Sigmoid colon (tissue), 6 donors: ENCODE measurements at regions not wholly inside any gene's neighbourhood (a gene's known extent, or its start where the extent isn't known, plus 50 kb on each side); places are given as distances from the start of the nearest gene placed in this dataset.
"Not testable (repeated sequence)": the region's sequence is repeated elsewhere in the genome, so short reads cannot be mapped to it uniquely, and the experiment has no call there.

Experiments used
- DNase-seq: peaks from one replicate; pipeline ENCODE4 v3.0.0-alpha.2; 2019
- H3K27ac ChIP-seq, 4 donors: fragments of 200-600 bp; sonication (generic); one replicate each; pipeline ENCODE4 v1.5.1; 2016 to 2019; ENCODE audit warnings: mild to moderate bottlenecking in 1 of 4
- H3K27me3 ChIP-seq, 3 donors: fragments of 200-600 bp; sonication (generic); one replicate each; pipeline ENCODE4 v1.5.1; 2019; ENCODE audit warnings: mild to moderate bottlenecking in 1 of 3
- H3K36me3 ChIP-seq, 4 donors: fragments of 200-600 bp; sonication (generic); one replicate each; pipeline ENCODE4 v1.5.1; 2016 to 2019
- H3K4me1 ChIP-seq, 4 donors: fragments of 200-600 bp; sonication (generic); one replicate each; pipeline ENCODE4 v1.5.1; 2017 to 2019
- H3K4me3 ChIP-seq, 4 donors: fragments of 200-600 bp; sonication (generic); one replicate each; pipeline ENCODE4 v1.5.1; 2017 to 2019; ENCODE audit warnings: mild to moderate bottlenecking in 2 of 4, moderate library complexity in 1 of 4
- H3K9me3 ChIP-seq, 4 donors: fragments of 200-600 bp in 3 of 4; sonication (generic) in 3 of 4; one replicate each; pipeline versions ENCODE4 v1.5.1 to v1.6.1; 2013 to 2019
- EP300 ChIP-seq, 4 donors: sonication (generic); formaldehyde crosslinking; IDR thresholded peaks; one replicate each; pipeline ENCODE4 v1.6.1; 2017; ENCODE audit warnings: antibody characterized with exemption in 4 of 4
- POLR2A ChIP-seq, 2 donors: fragments of 450-650 bp; IDR thresholded peaks; one replicate each; pipeline ENCODE4 v1.6.1; 2016; ENCODE audit warnings: antibody characterized with exemption in 2 of 2, mild to moderate bottlenecking in 2 of 2, moderate library complexity in 2 of 2
- POLR2AphosphoS5 ChIP-seq, 4 donors: sonication (generic); formaldehyde crosslinking; IDR thresholded peaks; one replicate each; pipeline ENCODE4 v1.6.1; 2017; ENCODE audit warnings: antibody characterized with exemption in 4 of 4
- WGBS, 2 donors: extraction: QIAGEN DNeasy Blood & Tissue Kit; methylation state at CpG; one replicate each; pipeline ENCODE4 v1.1.7; 2013; 5-methylcytosine and 5-hydroxymethylcytosine counted together
- intact Hi-C: fragments of 100-400 bp; cut with DNase I; formaldehyde crosslinking; loops from one replicate; pipeline ENCODE4 v1.15.1; 2023
- TF ChIP-seq, protein P1 (sequence below), 4 experiments: fragments of 450-650 bp in 3 of 4; fragments of 200-600 bp in 1 of 4; IDR thresholded peaks; one replicate each; pipeline ENCODE4 v1.5.1; 2016 to 2019; ENCODE audit warnings: antibody characterized with exemption in 4 of 4, mild to moderate bottlenecking in 3 of 4, moderate library complexity in 2 of 4
- donor health status: healthy with polysubstance abuse.
- donor health status: healthy.

DNA sequence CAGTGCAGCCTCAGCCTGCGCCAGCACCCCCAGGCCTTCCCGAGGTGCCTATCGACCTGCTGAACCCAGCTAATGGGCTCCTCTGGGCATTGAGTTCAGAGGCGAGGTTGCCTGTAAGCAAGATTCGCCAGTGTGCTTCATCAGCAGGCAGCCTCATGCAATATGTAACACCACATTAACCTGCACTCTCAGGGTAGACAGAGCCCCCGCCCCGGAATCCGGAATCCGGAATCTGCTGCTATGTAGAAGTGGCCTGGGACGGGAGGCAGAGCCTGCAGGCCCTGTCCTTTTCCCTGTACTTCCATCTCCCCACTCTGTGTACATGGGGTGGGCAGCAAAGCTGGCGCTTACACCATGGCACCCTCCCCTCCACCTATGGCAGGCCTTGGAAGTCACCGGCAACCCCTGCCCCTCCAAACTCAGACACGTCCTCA is 83.9 kb upstream of the RET start:
- intact Hi-C loops, result no loop called here
- peak; percentile 29 for DNase-seq
- WGBS, 2 donors, result 92 to 94% methylated on average over 13 of the region's 13 CpGs

DNA sequence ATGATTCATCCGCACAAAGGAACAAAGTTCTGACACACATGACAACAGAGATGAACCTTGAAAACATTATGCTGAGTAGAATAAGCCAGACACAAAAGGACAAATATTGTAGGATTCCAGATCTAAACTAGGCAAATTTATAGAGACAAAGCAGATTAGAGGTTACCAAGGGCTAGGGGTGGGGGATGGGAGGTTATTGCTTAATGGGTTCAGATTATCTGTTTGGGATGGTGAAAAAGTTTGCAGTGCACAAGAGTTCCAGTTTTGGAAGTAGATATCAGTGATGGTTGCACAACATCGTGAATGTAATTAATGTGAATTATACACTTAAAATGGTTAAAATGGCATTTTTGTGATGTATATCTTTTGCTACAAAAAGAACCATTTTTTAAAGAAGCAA is 82.0 kb upstream of the RET start:
- H3K4me3 ChIP-seq, H3K27me3 ChIP-seq, intact Hi-C loops, DNase-seq, H3K4me1 ChIP-seq, H3K27ac ChIP-seq, H3K36me3 ChIP-seq, H3K9me3 ChIP-seq: not testable (repeated sequence)
- 96 to 98% methylated on average over 1 of the region's 2 CpGs for WGBS, 2 donors

More for the DNA sequence above, 83.9 kb upstream of the RET start:
- Histone ChIP-seq H3K27me3 (no peaks in the 10 kb centered on the region), H3K36me3 (no peaks in the 10 kb centered on the region), H3K9me3 (no peaks in the 10 kb centered on the region), H3K4me1 (no peaks in the 10 kb centered on the region), H3K27ac (no peak overlapping the region), H3K4me3 (no peak overlapping the region)
- no peak for TF ChIP-seq EP300 (IDR thresholded peaks at IDR 0.05)
- TF ChIP-seq POLR2A (IDR thresholded peaks at IDR 0.05), result no peak
- no peak for TF ChIP-seq POLR2AphosphoS5 (IDR thresholded peaks at IDR 0.05)
- TF ChIP-seq, protein P1, sequence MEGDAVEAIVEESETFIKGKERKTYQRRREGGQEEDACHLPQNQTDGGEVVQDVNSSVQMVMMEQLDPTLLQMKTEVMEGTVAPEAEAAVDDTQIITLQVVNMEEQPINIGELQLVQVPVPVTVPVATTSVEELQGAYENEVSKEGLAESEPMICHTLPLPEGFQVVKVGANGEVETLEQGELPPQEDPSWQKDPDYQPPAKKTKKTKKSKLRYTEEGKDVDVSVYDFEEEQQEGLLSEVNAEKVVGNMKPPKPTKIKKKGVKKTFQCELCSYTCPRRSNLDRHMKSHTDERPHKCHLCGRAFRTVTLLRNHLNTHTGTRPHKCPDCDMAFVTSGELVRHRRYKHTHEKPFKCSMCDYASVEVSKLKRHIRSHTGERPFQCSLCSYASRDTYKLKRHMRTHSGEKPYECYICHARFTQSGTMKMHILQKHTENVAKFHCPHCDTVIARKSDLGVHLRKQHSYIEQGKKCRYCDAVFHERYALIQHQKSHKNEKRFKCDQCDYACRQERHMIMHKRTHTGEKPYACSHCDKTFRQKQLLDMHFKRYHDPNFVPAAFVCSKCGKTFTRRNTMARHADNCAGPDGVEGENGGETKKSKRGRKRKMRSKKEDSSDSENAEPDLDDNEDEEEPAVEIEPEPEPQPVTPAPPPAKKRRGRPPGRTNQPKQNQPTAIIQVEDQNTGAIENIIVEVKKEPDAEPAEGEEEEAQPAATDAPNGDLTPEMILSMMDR (IDR thresholded peaks at IDR 0.05), result no peak

DNA sequence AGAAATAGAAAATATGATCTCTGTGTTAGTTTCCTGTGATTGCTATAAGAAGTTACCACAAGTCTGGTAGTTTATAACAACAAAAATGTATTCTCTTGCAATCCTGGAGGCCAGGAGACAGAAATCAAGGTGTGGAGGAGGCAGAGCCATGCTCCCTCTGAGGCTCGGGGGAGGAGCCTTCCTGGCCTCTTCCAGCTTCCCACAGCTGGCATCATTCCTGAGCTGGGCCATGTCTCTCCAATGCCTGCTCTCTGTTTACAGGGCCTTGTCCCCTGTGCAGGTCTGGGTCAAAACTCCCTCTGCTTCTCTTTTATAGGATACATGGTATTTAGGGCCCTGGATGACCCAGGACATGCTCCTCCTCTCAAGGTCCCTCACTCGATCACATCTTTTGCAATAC is 81.3 kb upstream of the RET start:
- Histone ChIP-seq H3K27ac (no peak overlapping the region), H3K4me3 (no peak overlapping the region), H3K9me3 (no peaks in the 10 kb centered on the region), H3K4me1 (no peaks in the 10 kb centered on the region), H3K36me3 (no peaks in the 10 kb centered on the region), H3K27me3 (no peaks in the 10 kb centered on the region)
- no peak for DNase-seq
- WGBS, 2 donors, result 52 to 74% methylated on average over 2 of the region's 2 CpGs
- intact Hi-C loops, result no loop called here
- TF ChIP-seq POLR2A (IDR thresholded peaks at IDR 0.05), result no peak
- no peak for TF ChIP-seq POLR2AphosphoS5 (IDR thresholded peaks at IDR 0.05)
- TF ChIP-seq, protein P1 (IDR thresholded peaks at IDR 0.05), result no peak
- TF ChIP-seq EP300 (IDR thresholded peaks at IDR 0.05), result no peak

DNA sequence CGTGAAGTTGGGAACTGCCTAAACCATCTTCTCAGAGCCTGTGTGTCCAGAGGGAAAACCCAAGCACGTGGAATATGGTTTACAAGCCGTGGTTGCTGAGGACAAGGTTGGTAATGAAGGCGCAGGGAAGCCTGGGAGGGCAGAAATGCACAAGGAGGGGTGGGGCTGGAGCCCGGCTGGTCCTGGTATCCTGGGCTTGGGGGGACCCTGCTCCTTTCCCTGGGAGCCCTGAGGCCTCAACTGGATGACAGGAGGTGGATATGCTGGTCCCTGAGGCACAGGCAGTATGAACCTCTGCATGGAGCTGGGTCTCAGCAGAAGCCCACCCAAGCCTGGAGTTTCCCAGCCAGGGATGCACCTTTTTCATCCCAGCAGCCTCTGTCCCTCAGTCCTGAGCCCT is 80.3 kb upstream of the RET start:
- no peak for TF ChIP-seq EP300 (IDR thresholded peaks at IDR 0.05)
- no peak for TF ChIP-seq POLR2AphosphoS5 (IDR thresholded peaks at IDR 0.05)
- TF ChIP-seq, protein P1 (IDR thresholded peaks at IDR 0.05), result no peak
- TF ChIP-seq POLR2A (IDR thresholded peaks at IDR 0.05), result no peak
- Histone ChIP-seq H3K27ac (no peak overlapping the region), H3K27me3 (no peaks in the 10 kb centered on the region), H3K9me3 (no peaks in the 10 kb centered on the region), H3K36me3 (no peaks in the 10 kb centered on the region), H3K4me3 (no peak overlapping the region), H3K4me1 (no peaks in the 10 kb centered on the region)
- intact Hi-C loops, result no loop called here
- 80 to 87% methylated on average over 5 of the region's 5 CpGs for WGBS, 2 donors
- no peak for DNase-seq

DNA sequence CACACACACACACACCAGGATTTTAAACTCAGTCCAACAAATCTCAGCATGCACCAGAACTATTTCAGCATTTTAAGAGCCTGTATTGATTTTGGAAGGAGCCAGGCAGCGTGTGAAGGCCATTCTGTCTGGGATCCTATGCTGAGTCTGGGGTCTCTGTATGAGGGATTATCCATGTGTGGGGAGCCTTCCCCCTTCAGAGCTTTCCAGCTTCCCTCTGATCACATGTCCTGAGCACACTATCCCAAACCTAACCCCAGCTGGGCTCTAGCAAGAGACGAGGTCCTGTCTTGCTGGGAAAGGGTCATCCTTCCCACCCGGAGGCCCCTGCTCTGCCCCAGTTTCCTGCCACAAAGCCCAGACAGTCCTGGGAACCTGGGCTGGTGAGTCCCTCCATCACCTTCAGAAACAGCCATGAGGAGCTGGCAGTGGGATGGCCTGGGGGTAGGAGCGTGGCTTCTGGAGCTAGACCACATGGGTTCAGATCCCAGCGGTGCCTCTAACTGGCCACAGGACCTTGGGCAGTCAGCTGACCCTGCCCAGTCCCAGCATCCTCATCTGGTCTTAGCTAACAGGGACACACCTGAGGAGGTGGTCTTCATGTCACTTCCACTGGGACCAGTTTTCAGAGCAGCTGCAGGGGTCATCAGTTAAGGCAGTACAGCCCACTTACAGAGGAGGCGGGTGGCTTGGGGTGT is 79.6 kb upstream of the RET start:
- peak; percentile 42 for DNase-seq
- no peak overlapping the region for H3K27ac ChIP-seq
- no peak for TF ChIP-seq POLR2A (IDR thresholded peaks at IDR 0.05)
- 86 to 89% methylated on average over 6 of the region's 6 CpGs for WGBS, 2 donors
- H3K4me3 ChIP-seq, result no peak overlapping the region
- intact Hi-C loops, result no loop called here
- H3K27me3 ChIP-seq, result no peaks in the 10 kb centered on the region
- no peaks in the 10 kb centered on the region for H3K4me1 ChIP-seq
- no peaks in the 10 kb centered on the region for H3K36me3 ChIP-seq
- no peaks in the 10 kb centered on the region for H3K9me3 ChIP-seq

DNA sequence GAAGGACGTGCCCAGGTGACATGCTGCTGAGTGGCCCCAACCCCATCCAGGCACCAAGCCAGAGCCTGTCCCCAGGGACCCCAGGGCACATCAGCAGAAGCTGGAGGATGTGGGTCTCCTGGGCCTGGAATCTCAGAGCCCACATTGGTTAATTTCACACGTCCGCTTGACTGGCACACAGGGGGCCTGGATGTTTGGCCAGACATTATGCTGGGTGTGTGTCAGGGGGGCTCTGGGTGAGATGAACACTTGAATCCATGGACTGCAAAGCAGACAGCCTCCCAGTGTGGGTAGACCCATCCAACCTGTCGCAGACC is 79.1 kb upstream of the RET start:
- TF ChIP-seq POLR2AphosphoS5 (IDR thresholded peaks at IDR 0.05) (no peak), EP300 (IDR thresholded peaks at IDR 0.05) (no peak), POLR2A (IDR thresholded peaks at IDR 0.05) (no peak)
- TF ChIP-seq, protein P1 (IDR thresholded peaks at IDR 0.05), result no peak
- peak; percentile 52 for DNase-seq
- no peak overlapping the region for H3K27ac ChIP-seq
- H3K36me3 ChIP-seq, result no peaks in the 10 kb centered on the region
- H3K27me3 ChIP-seq, result no peaks in the 10 kb centered on the region
- WGBS, 2 donors, result 84 to 86% methylated on average over 4 of the region's 4 CpGs
- H3K4me3 ChIP-seq, result no peak overlapping the region
- no peaks in the 10 kb centered on the region for H3K4me1 ChIP-seq
- no peaks in the 10 kb centered on the region for H3K9me3 ChIP-seq
- intact Hi-C loops, result no loop called here
